IMR-90 (cell line): ENCODE measurements at regions not wholly inside any gene's neighbourhood (a gene's known extent, or its start where the extent isn't known, plus 50 kb on each side); places are given as distances from the start of the nearest gene placed in this dataset.

Experiments
- ATAC-seq: fragments of 200-7000 bp; cut with Tn5 transposase; 2 replicates; pipeline ENCODE4 v1.9.1; 2020; ENCODE audit warnings: low read depth, mild to moderate bottlenecking, moderate library complexity
- BruUV-seq: library from RNA; stranded (reverse); fragments of 400-500 nt; replicated peaks from 2 replicates; lab custom pipeline; 2021; lab: Mats Ljungman, UMichigan
- CTCF ChIA-PET: fragments of 300-600 bp; formaldehyde crosslinking; extraction: SDS; loops from one replicate; lab custom pipeline; 2021; ENCODE audit warnings: antibody characterized with exemption; lab: Yijun Ruan, JAX
- POLR2A ChIA-PET: fragments of 300-600 bp; sonication (Branson Sonifier 250); formaldehyde crosslinking; loops from one replicate; lab custom pipeline; 2022; ENCODE audit warnings: antibody characterized with exemption; ENCODE audit not compliant: unreplicated experiment; lab: Charles Lee
- DNase-seq: peaks from one replicate; pipeline ENCODE4 v3.0.0; 2013
- H2AFZ ChIP-seq: replicated peaks from 2 replicates; pipeline ENCODE3; 2013; ENCODE audit warnings: low read length, mild to moderate bottlenecking; ENCODE audit not compliant: poor library complexity
- H2AK5ac ChIP-seq: 2 replicates; pipeline ENCODE4 v1.6.1; 2013; ENCODE audit warnings: low read depth, low read length, inconsistent platforms
- H2AK9ac ChIP-seq: replicated peaks from 2 replicates; pipeline ENCODE3; 2013; ENCODE audit warnings: mild to moderate bottlenecking, low read depth, low read length, moderate library complexity; ENCODE audit not compliant: poor library complexity
- H2BK120ac ChIP-seq: 2 replicates; pipeline ENCODE4 v1.6.1; 2013; ENCODE audit warnings: low read depth, low read length, inconsistent platforms
- H2BK15ac ChIP-seq: 3 replicates; pipeline ENCODE4 v1.6.1; 2013; ENCODE audit warnings: low read depth, low read length, inconsistent platforms
- H2BK20ac ChIP-seq: 2 replicates; pipeline ENCODE4 v1.6.1; 2013; ENCODE audit warnings: low read depth, mild to moderate bottlenecking, inconsistent platforms, low read length, moderate library complexity
- H2BK5ac ChIP-seq: 2 replicates; pipeline ENCODE4 v1.6.1; 2013; ENCODE audit warnings: mild to moderate bottlenecking, low read depth, low read length, inconsistent platforms; ENCODE audit not compliant: poor library complexity, severe bottlenecking
- H3K14ac ChIP-seq: replicated peaks from 2 replicates; pipeline ENCODE4 v1.6.1; 2013; ENCODE audit warnings: low read depth, low read length, inconsistent platforms
- H3K18ac ChIP-seq: 2 replicates; pipeline ENCODE4 v1.6.1; 2013; ENCODE audit warnings: low read depth, low read length, control low read depth
- H3K23ac ChIP-seq: 2 replicates; pipeline ENCODE4 v1.6.1; 2013; ENCODE audit warnings: low read depth, low read length, inconsistent platforms
- H3K27ac ChIP-seq: 2 replicates; pipeline ENCODE4 v1.5.1; 2013; ENCODE audit warnings: mild to moderate bottlenecking, control low read depth, low read length; ENCODE audit not compliant: insufficient read depth
- H3K27me3 ChIP-seq: 2 replicates; pipeline ENCODE4 v1.6.1; 2013; ENCODE audit warnings: low read length; ENCODE audit not compliant: control insufficient read depth, insufficient read depth
- H3K36me3 ChIP-seq: 2 replicates; pipeline ENCODE4 v1.6.1; 2013; ENCODE audit warnings: low read length, mixed read lengths; ENCODE audit not compliant: control insufficient read depth, insufficient read depth
- H3K4ac ChIP-seq: 2 replicates; pipeline ENCODE4 v1.6.1; 2013; ENCODE audit warnings: low read depth, low read length, inconsistent platforms
- H3K4me1 ChIP-seq: 2 replicates; pipeline ENCODE4 v1.6.1; 2013; ENCODE audit warnings: low read length, mixed read lengths; ENCODE audit not compliant: control insufficient read depth, insufficient read depth
- H3K4me2 ChIP-seq: 2 replicates; pipeline ENCODE4 v1.6.1; 2013; ENCODE audit warnings: low read depth, mild to moderate bottlenecking, control low read depth, low read length, moderate library complexity
- H3K4me3 ChIP-seq: 2 replicates; pipeline ENCODE4 v1.5.1; 2013; ENCODE audit warnings: low read depth, mild to moderate bottlenecking, control low read depth, low read length, moderate library complexity; ENCODE audit not compliant: insufficient read depth
- H3K56ac ChIP-seq: 2 replicates; pipeline ENCODE4 v1.6.1; 2013; ENCODE audit warnings: low read length, inconsistent platforms; ENCODE audit not compliant: insufficient read depth; ENCODE audit errors: extremely low read depth
- H3K79me1 ChIP-seq, 2 experiments: 2 replicates each; pipeline ENCODE4 v1.6.1; 2013; ENCODE audit warnings: low read length in 2 of 2, inconsistent platforms in 1 of 2, low read depth in 1 of 2
- H3K9ac ChIP-seq: 2 replicates; pipeline ENCODE4 v1.6.1; 2013; ENCODE audit warnings: low read depth, low read length, control low read depth
- H3K9me1 ChIP-seq: 2 replicates; pipeline ENCODE4 v1.6.1; 2013; ENCODE audit warnings: low read length, inconsistent platforms; ENCODE audit not compliant: insufficient read depth
- H3K9me3 ChIP-seq: 2 replicates; pipeline ENCODE4 v1.6.1; 2013; ENCODE audit warnings: low read length; ENCODE audit not compliant: control insufficient read depth, insufficient read depth
- H4K20me1 ChIP-seq: 2 replicates; pipeline ENCODE4 v1.6.1; 2013; ENCODE audit warnings: low read length, inconsistent platforms; ENCODE audit not compliant: insufficient read depth
- H4K5ac ChIP-seq: 2 replicates; pipeline ENCODE4 v1.6.1; 2013; ENCODE audit warnings: mild to moderate bottlenecking, low read depth, low read length, control low read depth
- H4K8ac ChIP-seq, 2 experiments: 2 replicates each; pipeline ENCODE4 v1.6.1; 2013; ENCODE audit warnings: low read depth in 2 of 2, low read length in 2 of 2, control low read depth in 1 of 2, inconsistent platforms in 1 of 2
- H4K91ac ChIP-seq: 2 replicates; pipeline ENCODE4 v1.6.1; 2013; ENCODE audit warnings: low read depth, low read length, inconsistent platforms; ENCODE audit not compliant: insufficient read depth
- CEBPB ChIP-seq: IDR thresholded peaks from 2 replicates; pipeline ENCODE4 v1.6.1; 2012; ENCODE audit warnings: low read depth, low read length, improper control_type of control experiment
- FOS ChIP-seq: fragments of 150-350 bp; IDR thresholded peaks from 2 replicates; pipeline ENCODE4 v1.6.1; 2016; ENCODE audit warnings: low read depth, low read length
- MAFK ChIP-seq: IDR thresholded peaks from 2 replicates; pipeline ENCODE4 v1.6.1; 2012; ENCODE audit warnings: low read depth, low read length, improper control_type of control experiment
- NFE2L2 ChIP-seq: fragments of 150-350 bp; IDR thresholded peaks from 2 replicates; pipeline ENCODE4 v1.6.1; 2016; ENCODE audit warnings: low read depth, mild to moderate bottlenecking, low read length
- SMC3 ChIP-seq: fragments of 150-350 bp; IDR thresholded peaks from 2 replicates; pipeline ENCODE4 v1.6.1; 2016; ENCODE audit warnings: low read depth, mild to moderate bottlenecking, antibody characterized with exemption, low read length, moderate library complexity
- USF2 ChIP-seq: fragments of 150-350 bp; IDR thresholded peaks from 2 replicates; pipeline ENCODE4 v1.6.1; 2017; ENCODE audit warnings: mild to moderate bottlenecking, antibody characterized with exemption, low read length, low read depth
- WGBS, 2 experiments: methylation state at CpG; one replicate each; pipeline versions ENCODE4 v1.1.5 to v1.1.7; 2013; ENCODE audit warnings: missing lambda C conversion rate in 2 of 2; ENCODE audit not compliant: insufficient read length in 1 of 2; ENCODE audit errors: extremely low coverage in 2 of 2; 5-methylcytosine and 5-hydroxymethylcytosine counted together
- dilution Hi-C: fragments of 300-500 bp; cut with HindIII; formaldehyde crosslinking; loops from one replicate; pipeline ENCODE4 v1.14.3; 2018; ENCODE audit warnings: low sequenced_read_pairs; ENCODE audit not compliant: unreplicated experiment
- in situ Hi-C: fragments of 300-500 bp; cut with MboI; formaldehyde crosslinking; loops from 3 replicates; pipeline ENCODE4 v1.14.3; 2019; ENCODE audit warnings: low sequenced_read_pairs, inconsistent platforms, mixed read lengths
- intact Hi-C: fragments of 100-400 bp; cut with micrococcal nuclease; formaldehyde crosslinking; loops from 2 replicates; pipeline ENCODE4 v1.10.0; 2022
- TF ChIP-seq, protein P1 (sequence below): conservative IDR thresholded peaks from 2 replicates; pipeline ENCODE4 v1.5.1; 2012; ENCODE audit warnings: mild to moderate bottlenecking, low read depth, low read length, improper control_type of control experiment
- TF ChIP-seq, protein P2 (sequence below): fragments of 150-350 bp; IDR thresholded peaks from 2 replicates; pipeline ENCODE4 v1.6.1; 2016; ENCODE audit warnings: low read depth, mild to moderate bottlenecking, low read length, moderate library complexity, borderline replicate concordance

DNA sequence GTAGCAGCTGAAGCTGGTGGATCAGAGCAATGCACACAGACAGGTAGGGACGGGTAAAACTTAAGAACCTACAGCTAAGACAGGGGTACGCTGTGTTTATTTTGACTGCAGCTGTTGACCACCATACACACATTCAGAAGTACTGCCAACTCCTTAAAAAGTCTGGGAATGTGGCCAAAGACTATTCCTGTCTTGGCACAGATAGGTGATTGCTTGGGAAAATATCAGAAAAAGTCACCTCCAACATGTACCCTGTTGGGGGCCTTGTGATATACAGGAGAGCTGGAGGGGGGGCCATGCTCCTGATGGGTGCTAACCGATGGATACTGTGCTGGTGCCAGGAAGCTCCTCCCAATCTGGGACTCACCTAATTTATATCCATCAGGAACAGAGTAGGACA, 121.2 kb downstream of the VCX2 start:
- H2BK120ac ChIP-seq, result no peak overlapping the region
- H4K8ac ChIP-seq, result no peak overlapping the region
- no CpG with 5 or more reads among the region's 3 CpGs for WGBS, 2 experiments

More for the DNA sequence above, 121.2 kb downstream of the VCX2 start:
- Histone ChIP-seq H4K91ac (no peak overlapping the region), H3K9me1 (no peaks in the 10 kb centered on the region), H4K20me1 (no peaks in the 10 kb centered on the region), H2AFZ (no peak overlapping the region), H3K9ac (no peak overlapping the region), H3K27me3 (no peaks in the 10 kb centered on the region), H3K56ac (no peak overlapping the region), H3K18ac (no peak overlapping the region), H2BK15ac (no peak overlapping the region), H3K4ac (no peak overlapping the region), H2BK5ac (no peak overlapping the region), H3K36me3 (no peaks in the 10 kb centered on the region), H3K14ac (no peak overlapping the region), H3K4me3 (no peak overlapping the region), H3K79me1 (no peaks in the 10 kb centered on the region), H3K27ac (no peak overlapping the region), H3K23ac (no peak overlapping the region), H2AK9ac (no peak overlapping the region), H4K5ac (no peak overlapping the region), H3K4me1 (no peaks in the 10 kb centered on the region), H3K4me2 (no peak overlapping the region), H2AK5ac (no peak overlapping the region), H2BK20ac (no peak overlapping the region), H3K9me3 (no peaks in the 10 kb centered on the region)
- ATAC-seq (no peak), DNase-seq (no peak)
- in situ Hi-C loops (no loop called here), intact Hi-C loops (no loop called here), dilution Hi-C loops (no loop called here)
- no TSS peak for BruUV-seq
- POLR2A ChIA-PET, result no interaction called here
- TF ChIP-seq USF2, result no peak
- no peak for TF ChIP-seq FOS
- TF ChIP-seq MAFK, result no peak
- TF ChIP-seq, protein P1, sequence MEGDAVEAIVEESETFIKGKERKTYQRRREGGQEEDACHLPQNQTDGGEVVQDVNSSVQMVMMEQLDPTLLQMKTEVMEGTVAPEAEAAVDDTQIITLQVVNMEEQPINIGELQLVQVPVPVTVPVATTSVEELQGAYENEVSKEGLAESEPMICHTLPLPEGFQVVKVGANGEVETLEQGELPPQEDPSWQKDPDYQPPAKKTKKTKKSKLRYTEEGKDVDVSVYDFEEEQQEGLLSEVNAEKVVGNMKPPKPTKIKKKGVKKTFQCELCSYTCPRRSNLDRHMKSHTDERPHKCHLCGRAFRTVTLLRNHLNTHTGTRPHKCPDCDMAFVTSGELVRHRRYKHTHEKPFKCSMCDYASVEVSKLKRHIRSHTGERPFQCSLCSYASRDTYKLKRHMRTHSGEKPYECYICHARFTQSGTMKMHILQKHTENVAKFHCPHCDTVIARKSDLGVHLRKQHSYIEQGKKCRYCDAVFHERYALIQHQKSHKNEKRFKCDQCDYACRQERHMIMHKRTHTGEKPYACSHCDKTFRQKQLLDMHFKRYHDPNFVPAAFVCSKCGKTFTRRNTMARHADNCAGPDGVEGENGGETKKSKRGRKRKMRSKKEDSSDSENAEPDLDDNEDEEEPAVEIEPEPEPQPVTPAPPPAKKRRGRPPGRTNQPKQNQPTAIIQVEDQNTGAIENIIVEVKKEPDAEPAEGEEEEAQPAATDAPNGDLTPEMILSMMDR, result no peak
- no peak for TF ChIP-seq SMC3
- TF ChIP-seq NFE2L2, result no peak
- TF ChIP-seq, protein P2, sequence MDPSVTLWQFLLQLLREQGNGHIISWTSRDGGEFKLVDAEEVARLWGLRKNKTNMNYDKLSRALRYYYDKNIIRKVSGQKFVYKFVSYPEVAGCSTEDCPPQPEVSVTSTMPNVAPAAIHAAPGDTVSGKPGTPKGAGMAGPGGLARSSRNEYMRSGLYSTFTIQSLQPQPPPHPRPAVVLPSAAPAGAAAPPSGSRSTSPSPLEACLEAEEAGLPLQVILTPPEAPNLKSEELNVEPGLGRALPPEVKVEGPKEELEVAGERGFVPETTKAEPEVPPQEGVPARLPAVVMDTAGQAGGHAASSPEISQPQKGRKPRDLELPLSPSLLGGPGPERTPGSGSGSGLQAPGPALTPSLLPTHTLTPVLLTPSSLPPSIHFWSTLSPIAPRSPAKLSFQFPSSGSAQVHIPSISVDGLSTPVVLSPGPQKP, result no peak
- TF ChIP-seq CEBPB, result no peak
- CTCF ChIA-PET, result no interaction called here
